Prostate gland (tissue), 2 donors: ENCODE measurements at regions not wholly inside any gene's neighbourhood (a gene's known extent, or its start where the extent isn't known, plus 50 kb on each side); places are given as distances from the start of the nearest gene placed in this dataset.

Experiments
- DNase-seq: peaks from one replicate; pipeline ENCODE4 v3.0.0-alpha.2; 2019; ENCODE audit warnings: low spot score
- H3K27ac ChIP-seq, 2 donors: fragments of 200-600 bp; sonication (generic); 2 replicates each; pipeline ENCODE4 v1.5.1; 2017 to 2019
- H3K27me3 ChIP-seq: fragments of 200-600 bp; sonication (generic); replicated peaks from 2 replicates; pipeline ENCODE4 v1.5.1; 2019; ENCODE audit not compliant: insufficient read depth
- H3K36me3 ChIP-seq, 2 donors: fragments of 200-600 bp; sonication (generic); 1 replicate in 1 of 2; 2 replicates in 1 of 2; pipeline versions ENCODE4 v1.5.1 to v1.8.1; 2017 to 2019
- H3K4me1 ChIP-seq: fragments of 200-600 bp; sonication (generic); replicated peaks from 2 replicates; pipeline ENCODE4 v1.5.1; 2019
- H3K4me3 ChIP-seq, 2 donors: fragments of 200-600 bp; sonication (generic); 2 replicates each; pipeline ENCODE4 v1.5.1; 2017 to 2019
- H3K9me3 ChIP-seq: fragments of 200-600 bp; sonication (generic); 2 replicates; pipeline ENCODE4 v1.5.1; 2017
- POLR2A ChIP-seq: fragments of 450-650 bp; IDR thresholded peaks from one replicate; pipeline ENCODE4 v1.6.1; 2016; ENCODE audit warnings: antibody characterized with exemption, mild to moderate bottlenecking
- POLR2AphosphoS5 ChIP-seq: sonication (generic); formaldehyde crosslinking; IDR thresholded peaks from one replicate; pipeline ENCODE4 v1.6.1; 2017; ENCODE audit warnings: antibody characterized with exemption
- WGBS: methylation state at CpG from one replicate; pipeline ENCODE4 v1.1.5; 2018; 5-methylcytosine and 5-hydroxymethylcytosine counted together
- intact Hi-C: fragments of 100-400 bp; cut with DNase I; formaldehyde crosslinking; loops from one replicate; pipeline ENCODE4 v1.14.2; 2022
- TF ChIP-seq, protein P1 (sequence below), 4 experiments: fragments of 200-600 bp in 2 of 4; fragments of 450-650 bp in 2 of 4; sonication (generic) in 2 of 4; IDR thresholded peaks; 1 replicate in 3 of 4; 2 replicates in 1 of 4; pipeline ENCODE4 v1.5.1; 2016 to 2019; ENCODE audit warnings: antibody characterized with exemption in 4 of 4, mild to moderate bottlenecking in 2 of 4, moderate library complexity in 2 of 4

DNA sequence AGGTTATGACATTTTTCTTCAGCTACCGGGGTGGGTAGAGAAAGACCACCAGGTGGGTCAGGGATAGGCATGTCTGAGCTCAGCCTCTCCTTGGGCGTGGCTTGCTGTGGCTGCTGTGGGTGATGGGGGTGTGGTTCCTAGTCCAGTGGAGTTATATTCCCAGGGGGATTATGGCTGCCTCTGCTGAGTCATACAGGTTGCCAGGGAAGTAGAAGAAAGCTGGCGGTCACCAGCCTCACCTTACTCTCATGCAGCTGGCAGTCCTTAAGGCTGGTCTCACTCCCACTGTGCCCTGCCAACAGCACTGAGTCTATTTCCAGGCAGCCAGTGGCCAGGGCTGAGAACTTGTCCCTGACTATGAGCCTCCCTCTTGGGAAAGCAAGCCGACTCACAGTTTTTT, 130.0 kb downstream of the SCP2D1 start:
- H3K4me3 ChIP-seq = no peak overlapping the region
- H3K27ac ChIP-seq = no peak overlapping the region
- TF ChIP-seq POLR2A (no peak), POLR2AphosphoS5 (no peak)
- TF ChIP-seq, protein P1, sequence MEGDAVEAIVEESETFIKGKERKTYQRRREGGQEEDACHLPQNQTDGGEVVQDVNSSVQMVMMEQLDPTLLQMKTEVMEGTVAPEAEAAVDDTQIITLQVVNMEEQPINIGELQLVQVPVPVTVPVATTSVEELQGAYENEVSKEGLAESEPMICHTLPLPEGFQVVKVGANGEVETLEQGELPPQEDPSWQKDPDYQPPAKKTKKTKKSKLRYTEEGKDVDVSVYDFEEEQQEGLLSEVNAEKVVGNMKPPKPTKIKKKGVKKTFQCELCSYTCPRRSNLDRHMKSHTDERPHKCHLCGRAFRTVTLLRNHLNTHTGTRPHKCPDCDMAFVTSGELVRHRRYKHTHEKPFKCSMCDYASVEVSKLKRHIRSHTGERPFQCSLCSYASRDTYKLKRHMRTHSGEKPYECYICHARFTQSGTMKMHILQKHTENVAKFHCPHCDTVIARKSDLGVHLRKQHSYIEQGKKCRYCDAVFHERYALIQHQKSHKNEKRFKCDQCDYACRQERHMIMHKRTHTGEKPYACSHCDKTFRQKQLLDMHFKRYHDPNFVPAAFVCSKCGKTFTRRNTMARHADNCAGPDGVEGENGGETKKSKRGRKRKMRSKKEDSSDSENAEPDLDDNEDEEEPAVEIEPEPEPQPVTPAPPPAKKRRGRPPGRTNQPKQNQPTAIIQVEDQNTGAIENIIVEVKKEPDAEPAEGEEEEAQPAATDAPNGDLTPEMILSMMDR (IDR thresholded peaks at IDR 0.05) = no peak
- no peak for DNase-seq
- H3K9me3 ChIP-seq = no peaks in the 10 kb centered on the region
- intact Hi-C loops = no loop called here
- H3K27me3 ChIP-seq = no peaks in the 10 kb centered on the region
- no peaks in the 10 kb centered on the region for H3K4me1 ChIP-seq
- H3K36me3 ChIP-seq = no peaks in the 10 kb centered on the region
- 85% methylated on average over 4 of the region's 4 CpGs for WGBS

DNA sequence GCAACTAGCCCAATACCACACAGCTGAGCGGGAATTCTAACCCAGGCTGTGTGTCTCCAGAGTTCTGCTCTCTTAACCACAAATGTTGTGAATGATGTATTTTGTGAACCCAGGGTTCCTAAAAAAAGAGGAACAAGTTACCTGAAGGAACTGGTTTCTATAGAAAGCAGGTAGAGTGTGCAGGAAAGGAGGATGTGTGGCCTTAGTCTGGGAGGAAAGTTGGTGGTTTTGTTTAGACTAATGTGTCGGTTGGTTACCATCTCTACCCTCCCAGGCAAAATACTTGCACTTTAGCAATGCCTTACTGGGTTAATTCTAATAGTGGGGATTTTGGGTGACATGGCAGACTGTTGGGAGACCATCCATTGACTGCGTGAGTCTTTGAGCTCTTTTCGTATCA, 143.3 kb downstream of the SCP2D1 start:
- TF ChIP-seq, protein P1 (IDR thresholded peaks at IDR 0.05) = no peak
- TF ChIP-seq POLR2A = no peak
- TF ChIP-seq POLR2AphosphoS5 = no peak
- Histone ChIP-seq H3K4me3 (no peak overlapping the region), H3K27ac (no peak overlapping the region), H3K4me1 (no peaks in the 10 kb centered on the region), H3K36me3 (no peaks in the 10 kb centered on the region), H3K9me3 (no peaks in the 10 kb centered on the region), H3K27me3 (no peaks in the 10 kb centered on the region)
- no peak for DNase-seq
- 76% methylated on average over 4 of the region's 4 CpGs for WGBS
- intact Hi-C loops = no loop called here

DNA sequence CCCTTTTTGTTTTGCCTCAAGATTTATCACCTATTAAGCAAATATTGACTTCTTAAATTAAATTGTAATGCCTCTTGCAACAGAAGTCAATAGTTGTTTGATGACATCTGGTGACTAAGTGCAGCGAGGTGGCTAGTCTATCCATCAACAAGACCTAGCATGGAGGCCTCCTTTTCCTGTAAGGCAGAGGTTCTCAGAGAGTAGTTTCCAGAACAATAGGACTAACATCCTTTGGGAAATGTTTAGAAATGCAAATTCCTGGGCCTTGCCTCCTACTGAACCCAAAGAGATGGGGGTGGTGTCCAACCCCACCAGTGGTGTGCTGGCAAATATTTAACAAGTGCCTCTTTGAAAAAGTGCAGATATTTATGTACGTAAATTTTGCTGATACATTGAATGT, 143.7 kb downstream of the SCP2D1 start:
- intact Hi-C loops = no loop called here
- TF ChIP-seq, protein P1 (IDR thresholded peaks at IDR 0.05) = no peak
- no peak for TF ChIP-seq POLR2A
- TF ChIP-seq POLR2AphosphoS5 = no peak
- DNase-seq = no peak
- Histone ChIP-seq H3K27me3 (no peaks in the 10 kb centered on the region), H3K9me3 (no peaks in the 10 kb centered on the region), H3K36me3 (no peaks in the 10 kb centered on the region), H3K27ac (no peak overlapping the region), H3K4me1 (no peaks in the 10 kb centered on the region), H3K4me3 (no peak overlapping the region)
- 73% methylated on average over 2 of the region's 2 CpGs for WGBS

DNA sequence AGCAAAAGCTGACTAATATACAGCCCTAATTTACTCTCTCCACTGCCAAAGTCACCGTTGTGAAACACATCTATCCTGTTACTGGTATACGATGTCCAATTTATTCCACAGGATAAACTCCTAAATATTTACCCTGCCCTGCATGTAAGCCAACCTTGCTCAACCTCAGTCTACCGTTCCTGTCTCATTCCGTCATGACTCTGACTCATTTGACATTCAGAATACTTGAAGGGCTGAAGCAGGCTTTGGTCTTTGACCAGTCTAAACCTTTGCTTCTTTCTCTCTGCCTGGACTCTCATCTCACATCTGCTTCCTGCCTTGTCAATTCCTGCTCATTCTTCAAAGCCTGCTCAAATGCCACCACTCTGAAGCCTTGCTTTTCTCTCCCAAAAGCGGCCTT, 157.5 kb downstream of the SCP2D1 start:
- no peak for TF ChIP-seq POLR2AphosphoS5
- TF ChIP-seq, protein P1 (IDR thresholded peaks at IDR 0.05) = no peak
- no peaks in the 10 kb centered on the region for H3K9me3 ChIP-seq
- H3K4me3 ChIP-seq = no peak overlapping the region
- no peaks in the 10 kb centered on the region for H3K36me3 ChIP-seq
- WGBS = 93% methylated on average over 5 of the region's 5 CpGs
- no peak overlapping the region for H3K27ac ChIP-seq
- H3K27me3 ChIP-seq = no peaks in the 10 kb centered on the region
- no peaks in the 10 kb centered on the region for H3K4me1 ChIP-seq
- intact Hi-C loops = no loop called here
- no peak for DNase-seq

DNA sequence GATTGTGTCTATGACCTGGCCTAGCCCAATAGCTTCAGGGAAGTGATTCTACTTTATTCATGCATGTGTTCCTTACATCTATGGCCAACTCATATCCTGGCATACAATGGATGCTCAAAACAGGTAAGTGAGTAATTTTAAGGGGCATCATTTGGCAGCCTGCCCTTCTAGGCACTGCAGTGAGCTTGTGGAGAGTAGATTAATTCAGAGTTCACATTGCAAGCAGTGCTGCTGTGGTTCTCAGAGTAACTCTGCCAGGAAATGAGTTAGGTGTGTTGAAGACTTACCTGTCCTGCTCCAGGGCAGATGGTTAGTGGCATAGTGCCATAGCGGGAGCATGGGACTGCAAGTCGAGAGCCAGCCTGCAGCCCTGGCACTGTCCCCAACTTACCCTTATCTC, 158.0 kb downstream of the SCP2D1 start:
- H3K4me3 ChIP-seq = no peak overlapping the region
- H3K9me3 ChIP-seq = no peaks in the 10 kb centered on the region
- TF ChIP-seq, protein P1 (IDR thresholded peaks at IDR 0.05) = no peak
- TF ChIP-seq POLR2AphosphoS5 (no peak), POLR2A (no peak)
- no peaks in the 10 kb centered on the region for H3K4me1 ChIP-seq
- intact Hi-C loops = no loop called here
- 59% methylated on average over 2 of the region's 2 CpGs for WGBS
- H3K27me3 ChIP-seq = no peaks in the 10 kb centered on the region
- H3K27ac ChIP-seq = no peak overlapping the region
- H3K36me3 ChIP-seq = no peaks in the 10 kb centered on the region
- no peak for DNase-seq
